NT2/D1 (cell line): ENCODE measurements at regions not wholly inside any gene's neighbourhood (a gene's known extent, or its start where the extent isn't known, plus 50 kb on each side); places are given as distances from the start of the nearest gene placed in this dataset.

Source experiments
- DNase-seq: peaks from one replicate; pipeline ENCODE4 v3.0.0-alpha.2; 2011; ENCODE audit warnings: low read depth, low spot score
- H3K27me3 ChIP-seq: 2 replicates; pipeline ENCODE4 v1.6.0; 2011; ENCODE audit warnings: mild to moderate bottlenecking; ENCODE audit not compliant: insufficient read length, insufficient read depth
- H3K36me3 ChIP-seq: 2 replicates; pipeline ENCODE4 v1.6.1; 2011; ENCODE audit warnings: mild to moderate bottlenecking, low read length, mixed read lengths; ENCODE audit not compliant: insufficient read depth, insufficient read length
- H3K4me1 ChIP-seq: 2 replicates; pipeline ENCODE4 v1.5.1; 2011; ENCODE audit not compliant: insufficient read depth, insufficient read length
- H3K4me3 ChIP-seq: 2 replicates; pipeline ENCODE4 v1.5.1; 2011; ENCODE audit warnings: low read depth; ENCODE audit not compliant: insufficient read length
- H3K9ac ChIP-seq: 2 replicates; pipeline ENCODE4 v1.6.0; 2011; ENCODE audit warnings: low read depth; ENCODE audit not compliant: insufficient read length
- H3K9me3 ChIP-seq: 2 replicates; pipeline ENCODE4 v1.5.1; 2011; ENCODE audit warnings: mild to moderate bottlenecking, low read length; ENCODE audit not compliant: insufficient read depth
- SUZ12 ChIP-seq: IDR thresholded peaks from 2 replicates; pipeline ENCODE4 v1.6.1; 2011; ENCODE audit not compliant: insufficient read length, insufficient read depth; ENCODE audit errors: extremely low read depth
- YY1 ChIP-seq: IDR thresholded peaks from 2 replicates; pipeline ENCODE4 v1.6.1; 2011; ENCODE audit not compliant: insufficient read length, insufficient read depth
- ZNF274 ChIP-seq: IDR thresholded peaks from 2 replicates; pipeline ENCODE4 v1.6.1; 2011; ENCODE audit warnings: mild to moderate bottlenecking, low read depth, low read length

GRCh38 chr3:117836296-117836695 lies 1126.7 kb downstream of the TUSC7 start:
- TF ChIP-seq YY1 (no peak), SUZ12 (no peak), ZNF274 (no peak)
- Histone ChIP-seq H3K36me3 (no peaks in the 10 kb centered on the region), H3K4me3 (no peak overlapping the region), H3K9ac (no peak overlapping the region), H3K4me1 (no peaks in the 10 kb centered on the region), H3K27me3 (no peaks in the 10 kb centered on the region), H3K9me3 (no peaks in the 10 kb centered on the region)
- DNase-seq = no peak

- DNase-seq = no peak
- Histone ChIP-seq H3K4me3 (no peak overlapping the region), H3K9ac (no peak overlapping the region), H3K9me3 (no peaks in the 10 kb centered on the region), H3K27me3 (no peaks in the 10 kb centered on the region), H3K36me3 (no peaks in the 10 kb centered on the region), H3K4me1 (no peaks in the 10 kb centered on the region)
- TF ChIP-seq ZNF274 (no peak), YY1 (no peak), SUZ12 (no peak)
Observed at GRCh38 chr3:117837391-117837790, 1127.8 kb downstream of the TUSC7 start.

GRCh38 chr3:117842086-117842485 lies 1132.5 kb downstream of the TUSC7 start:
- no peak for DNase-seq
- no peaks in the 10 kb centered on the region for H3K4me1 ChIP-seq
- TF ChIP-seq SUZ12 (no peak), YY1 (no peak), ZNF274 (no peak)
- H3K27me3 ChIP-seq = no peaks in the 10 kb centered on the region
- H3K4me3 ChIP-seq = no peak overlapping the region
- H3K9me3 ChIP-seq = no peaks in the 10 kb centered on the region
- no peak overlapping the region for H3K9ac ChIP-seq
- H3K36me3 ChIP-seq = no peaks in the 10 kb centered on the region

- no peak overlapping the region for H3K4me3 ChIP-seq
- no peaks in the 10 kb centered on the region for H3K36me3 ChIP-seq
- no peak for DNase-seq
- H3K4me1 ChIP-seq = no peaks in the 10 kb centered on the region
- H3K9me3 ChIP-seq = no peaks in the 10 kb centered on the region
- no peaks in the 10 kb centered on the region for H3K27me3 ChIP-seq
- no peak overlapping the region for H3K9ac ChIP-seq
- no peak for TF ChIP-seq YY1
- TF ChIP-seq SUZ12 = no peak
- no peak for TF ChIP-seq ZNF274
Observed at GRCh38 chr3:117843356-117843755, 1133.8 kb downstream of the TUSC7 start.

DNA sequence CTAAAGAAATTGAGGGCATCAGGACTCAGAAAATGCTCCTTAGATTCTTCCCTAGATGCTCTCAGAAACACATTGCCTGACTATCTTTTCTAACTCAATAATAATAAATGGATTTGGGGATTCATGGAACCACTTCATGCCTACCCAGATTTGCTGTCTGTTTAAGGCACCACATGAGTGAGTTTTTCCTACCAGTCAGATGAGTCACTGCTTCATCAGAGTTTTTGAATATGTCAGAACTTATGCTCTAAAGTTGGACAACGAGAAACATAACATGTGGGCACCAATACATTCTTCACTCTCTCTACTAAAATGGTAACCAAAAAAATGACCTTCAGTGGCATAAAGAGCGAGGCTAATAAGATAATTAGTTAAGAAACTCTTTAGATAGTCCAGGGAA lies 1135.1 kb downstream of the TUSC7 start:
- Histone ChIP-seq H3K27me3 (no peaks in the 10 kb centered on the region), H3K4me3 (no peak overlapping the region), H3K9ac (no peak overlapping the region), H3K4me1 (no peaks in the 10 kb centered on the region), H3K36me3 (no peaks in the 10 kb centered on the region), H3K9me3 (no peaks in the 10 kb centered on the region)
- TF ChIP-seq SUZ12 (no peak), YY1 (no peak), ZNF274 (no peak)
- no peak for DNase-seq

- DNase-seq = no peak
- H3K4me1 ChIP-seq = no peaks in the 10 kb centered on the region
- no peaks in the 10 kb centered on the region for H3K36me3 ChIP-seq
- no peak overlapping the region for H3K9ac ChIP-seq
- no peak overlapping the region for H3K4me3 ChIP-seq
- no peaks in the 10 kb centered on the region for H3K27me3 ChIP-seq
- no peaks in the 10 kb centered on the region for H3K9me3 ChIP-seq
- TF ChIP-seq YY1 (no peak), SUZ12 (no peak), ZNF274 (no peak)
Observed at GRCh38 chr3:117846238-117846637, 1136.7 kb downstream of the TUSC7 start.

- H3K4me3 ChIP-seq = no peak overlapping the region
- H3K9ac ChIP-seq = no peak overlapping the region
- H3K36me3 ChIP-seq = no peaks in the 10 kb centered on the region
- no peaks in the 10 kb centered on the region for H3K27me3 ChIP-seq
- no peak for DNase-seq
- no peaks in the 10 kb centered on the region for H3K9me3 ChIP-seq
- no peak for TF ChIP-seq SUZ12
- TF ChIP-seq ZNF274 = no peak
- TF ChIP-seq YY1 = no peak
- no peaks in the 10 kb centered on the region for H3K4me1 ChIP-seq
Observed at GRCh38 chr3:117848606-117849005, 1139.0 kb downstream of the TUSC7 start.
